Hepatic stellate cell (primary cell): ENCODE measurements at regions not wholly inside any gene's neighbourhood (a gene's known extent, or its start where the extent isn't known, plus 50 kb on each side); places are given as distances from the start of the nearest gene placed in this dataset.

ENCODE experiments used
- DNase-seq: peaks from one replicate; pipeline ENCODE4 v3.0.0; 2011; ENCODE audit warnings: low spot score

DNA sequence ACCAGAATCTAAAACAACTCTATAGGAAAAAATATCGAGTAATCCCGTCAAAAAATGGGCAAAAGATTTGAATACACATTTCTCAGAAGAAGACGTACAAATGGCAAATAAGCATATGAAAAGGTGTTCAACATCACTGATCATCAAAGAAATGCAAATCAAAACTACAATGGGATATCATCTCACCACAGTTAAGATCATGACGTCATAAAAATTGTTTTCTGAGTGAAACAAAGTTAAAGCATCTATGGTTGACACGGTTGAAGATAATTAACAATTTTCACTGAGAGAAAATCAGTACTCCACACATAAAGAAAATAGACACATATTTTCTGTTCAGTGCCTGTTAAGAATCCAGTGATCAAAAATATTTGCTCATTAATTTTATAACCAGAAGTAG, 1010.8 kb upstream of the ADGRL3 start:
- no peak for DNase-seq

DNA sequence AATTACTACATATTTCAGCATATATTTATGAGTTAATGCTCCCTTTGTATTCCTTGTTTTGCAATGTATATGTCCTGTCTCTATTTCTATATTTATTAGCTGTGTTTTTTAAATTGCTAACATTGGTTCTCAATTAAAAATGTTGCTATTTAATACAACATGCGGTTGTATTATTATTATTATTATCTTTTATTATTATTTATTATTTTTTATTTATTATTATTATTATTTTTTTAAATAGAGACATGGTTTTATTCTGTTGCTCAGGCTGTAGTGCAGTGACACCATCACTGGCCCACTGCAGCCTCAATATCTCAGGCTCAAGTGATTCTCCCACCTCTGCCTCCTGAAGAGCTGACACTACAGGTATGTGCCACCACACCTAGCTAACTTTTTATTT, 1005.9 kb upstream of the ADGRL3 start:
- DNase-seq = no peak

DNA sequence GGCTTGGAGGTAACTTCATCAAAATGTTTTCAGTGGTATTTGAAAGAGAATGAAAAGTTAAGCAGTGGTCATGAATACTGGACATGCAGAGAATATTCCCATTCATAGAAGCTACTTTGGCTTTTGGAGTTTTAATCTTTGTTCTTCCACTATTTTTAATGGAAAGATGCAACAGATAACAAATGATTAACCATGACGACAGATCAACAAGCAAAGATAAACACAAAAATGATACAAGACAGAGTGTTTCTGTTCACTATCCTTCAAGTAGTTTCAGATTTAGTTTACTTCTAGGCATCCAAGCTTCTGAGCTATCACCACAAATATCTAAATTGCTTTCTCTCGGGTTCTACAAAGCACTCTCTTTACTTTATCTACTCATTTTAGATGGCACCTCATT, 1004.9 kb upstream of the ADGRL3 start:
- DNase-seq = no peak

DNA sequence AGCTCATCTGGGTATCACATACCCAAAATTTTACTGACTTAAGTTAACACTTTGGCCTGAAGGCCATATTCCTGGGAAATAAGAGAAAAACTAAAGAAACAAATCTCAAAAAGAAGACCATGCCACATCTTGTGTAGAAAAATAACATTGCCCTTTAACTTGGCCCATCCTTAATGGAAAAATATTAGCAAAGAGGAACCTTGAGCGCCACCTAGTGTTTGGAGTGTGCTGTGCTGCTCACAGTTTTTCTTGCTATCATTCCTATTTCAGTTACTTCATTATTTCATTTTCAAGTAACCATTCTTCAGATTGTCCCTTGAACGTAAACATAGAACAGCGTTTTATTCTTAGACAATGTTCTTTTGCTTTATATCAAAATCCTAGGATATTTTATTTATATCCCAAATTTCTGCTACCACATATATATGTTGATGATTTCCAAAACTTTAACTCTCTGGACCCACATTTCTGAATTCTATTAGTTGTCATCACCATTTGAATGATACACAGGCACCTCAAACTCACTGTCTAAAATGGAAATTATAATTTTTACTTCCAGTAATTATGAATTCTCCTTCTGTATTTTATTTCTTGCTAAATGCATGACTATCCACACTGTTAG, 999.0 kb upstream of the ADGRL3 start:
- peak; percentile 0 for DNase-seq

DNA sequence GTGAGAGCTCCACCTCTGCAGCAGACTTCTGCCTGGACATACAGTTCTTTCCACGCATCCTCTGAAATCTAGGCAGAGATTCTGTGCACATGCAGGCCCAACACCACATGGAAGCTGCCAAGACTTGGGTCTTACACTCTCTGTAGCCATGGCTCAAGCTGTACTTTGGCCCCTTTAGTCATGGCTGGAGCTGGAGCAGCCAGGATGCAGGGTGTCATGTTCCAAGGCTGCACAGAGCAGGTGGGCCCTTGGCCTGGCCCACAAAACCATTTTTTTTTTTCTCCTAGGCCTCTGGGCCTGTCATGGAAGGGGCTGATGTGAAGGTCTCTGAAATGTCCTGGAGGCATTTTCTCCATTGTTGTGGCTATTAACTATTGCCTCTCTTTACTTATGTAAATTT, 990.5 kb upstream of the ADGRL3 start:
- DNase-seq = no peak

DNA sequence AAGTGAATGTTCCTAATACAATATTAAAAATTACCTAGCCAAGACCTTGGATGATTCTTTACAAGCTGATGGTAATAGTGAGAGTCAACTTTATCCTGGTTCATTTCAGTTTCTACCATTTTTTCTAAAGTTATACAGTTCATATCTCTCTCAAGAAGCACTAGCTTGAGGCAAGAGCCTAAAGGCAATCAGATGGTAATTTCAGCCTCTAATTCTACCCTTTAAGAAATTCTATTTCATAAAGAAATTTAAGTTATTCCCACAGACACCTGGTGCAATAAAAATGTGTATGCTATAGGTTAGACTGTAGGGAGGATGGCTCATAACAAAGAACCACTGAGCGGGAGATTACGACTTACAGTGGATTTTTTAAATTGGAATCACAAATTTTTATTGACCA, 984.2 kb upstream of the ADGRL3 start:
- DNase-seq = no peak

DNA sequence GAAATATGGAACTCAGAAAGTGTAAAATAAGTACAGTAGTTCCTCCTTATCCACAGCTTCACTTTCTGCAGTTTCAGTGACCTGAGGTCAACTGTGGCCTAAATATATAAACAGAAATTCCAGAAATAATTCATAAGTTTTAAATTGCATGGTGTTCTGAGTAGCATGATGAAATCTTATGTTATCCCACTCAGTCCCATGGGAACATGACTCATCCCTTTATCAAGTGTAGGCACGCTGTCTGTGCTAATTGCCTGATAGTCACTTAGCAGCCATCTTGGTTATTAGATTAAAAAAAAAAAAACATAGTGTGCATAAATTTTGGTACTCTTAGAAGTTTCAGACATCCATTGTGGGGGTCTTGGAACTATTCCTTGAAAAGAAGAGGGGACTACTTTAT, 983.4 kb upstream of the ADGRL3 start:
- DNase-seq = no peak

DNA sequence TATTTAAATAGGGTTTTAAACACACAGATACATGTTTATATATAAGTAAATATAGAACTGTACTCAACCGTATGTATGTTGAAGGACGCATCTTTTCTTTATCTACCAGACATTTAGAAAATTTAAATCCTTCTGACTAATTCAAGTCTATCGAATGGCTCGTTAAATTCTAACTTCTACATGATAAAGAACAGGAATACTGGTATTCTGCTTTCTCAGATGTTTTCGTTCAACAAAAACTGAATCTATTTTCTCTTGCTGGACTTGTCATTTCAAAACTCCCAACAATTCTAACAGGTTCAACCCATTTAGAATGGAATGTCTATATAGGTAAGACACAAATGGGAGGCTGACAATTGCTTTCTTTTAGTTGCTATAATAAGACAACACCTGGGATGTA, 978.3 kb upstream of the ADGRL3 start:
- DNase-seq = no peak

DNA sequence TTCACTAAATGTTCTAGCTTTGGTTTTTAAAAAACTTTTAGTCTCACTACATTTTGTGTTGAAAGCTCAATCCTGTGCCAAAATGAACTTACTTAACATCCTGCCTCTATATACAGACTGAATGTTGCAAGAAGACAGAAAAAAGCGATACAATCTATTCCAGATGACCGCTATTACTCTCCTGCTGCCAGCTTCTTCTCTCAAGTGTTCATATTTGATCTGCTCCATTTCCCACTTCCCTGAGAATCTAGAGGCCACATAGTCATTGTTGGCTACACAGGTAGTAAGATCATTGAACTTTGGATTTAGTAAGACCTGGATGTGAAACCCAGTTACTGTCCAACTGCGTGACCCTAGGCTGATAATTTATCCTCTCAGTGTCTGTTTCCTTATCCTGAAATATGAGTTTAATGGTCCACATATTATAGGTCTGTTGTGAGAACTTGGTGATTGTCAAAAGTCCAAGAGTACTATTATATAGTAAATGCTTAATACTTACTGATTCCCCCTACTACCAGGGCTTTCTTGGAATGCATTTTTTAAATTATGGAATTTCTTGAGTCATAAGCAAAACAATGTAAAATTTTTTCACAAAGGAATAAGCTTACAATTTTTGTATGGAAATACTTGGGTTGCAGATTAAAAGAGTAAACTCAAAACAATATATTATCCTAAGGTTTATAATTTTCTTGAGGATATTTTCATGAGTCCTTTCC, 976.8 kb upstream of the ADGRL3 start:
- DNase-seq = no peak

DNA sequence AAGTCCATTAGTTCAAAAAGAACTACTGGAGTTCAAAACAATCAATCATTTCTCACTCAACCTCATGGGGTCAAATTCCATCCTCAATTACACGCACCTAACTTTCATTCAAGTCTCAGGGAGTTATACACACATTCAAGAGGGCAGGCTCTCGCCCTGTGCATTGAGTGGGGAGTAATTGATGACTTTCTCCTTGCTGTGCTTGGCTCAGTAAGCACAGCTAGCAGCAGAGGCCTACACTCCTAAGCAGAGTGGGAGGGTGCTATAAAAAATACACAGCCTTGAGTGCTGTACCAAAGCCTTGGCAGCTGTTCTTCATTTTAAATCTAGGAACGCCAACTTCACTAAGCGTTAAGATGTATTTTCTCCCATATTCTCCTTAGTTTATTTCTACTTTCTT, 958.3 kb upstream of the ADGRL3 start:
- no peak for DNase-seq

DNA sequence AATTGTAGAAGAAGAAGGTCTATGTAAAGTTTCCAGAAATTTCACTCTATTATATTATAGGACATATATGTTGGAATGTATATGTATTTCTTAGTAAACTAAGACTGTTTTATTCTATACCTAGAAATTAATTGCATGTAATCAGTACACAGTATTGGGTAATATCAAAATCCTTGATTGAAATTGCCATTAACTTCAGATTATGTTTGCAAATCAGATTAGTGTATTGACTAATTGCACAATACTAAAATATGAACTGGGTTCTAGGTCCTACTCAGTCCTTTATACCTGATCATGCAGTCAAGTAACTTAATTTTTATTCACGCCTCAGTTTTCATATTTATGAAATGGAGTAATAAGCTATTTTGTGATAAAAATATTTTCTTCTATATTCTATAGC, 950.3 kb upstream of the ADGRL3 start:
- no peak for DNase-seq

DNA sequence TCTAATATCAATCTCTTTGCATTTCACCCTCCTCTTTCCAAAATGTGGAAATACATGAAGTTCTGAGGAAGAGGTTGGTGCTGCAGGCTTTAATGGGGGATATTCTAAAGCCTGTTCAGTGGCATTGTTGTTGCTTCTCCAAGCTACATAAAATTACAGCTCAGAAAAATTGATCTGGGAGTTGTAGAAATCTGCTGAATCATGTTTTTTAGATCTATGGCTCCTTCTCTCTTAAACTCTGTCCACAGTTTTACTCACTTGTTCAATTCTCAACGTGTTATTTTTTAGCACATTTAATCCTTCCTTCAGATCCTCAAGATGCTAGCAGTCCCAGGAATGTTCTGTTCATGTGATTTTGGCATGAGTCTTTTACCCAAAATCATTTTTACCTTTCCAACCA, 949.5 kb upstream of the ADGRL3 start:
- DNase-seq = no peak

DNA sequence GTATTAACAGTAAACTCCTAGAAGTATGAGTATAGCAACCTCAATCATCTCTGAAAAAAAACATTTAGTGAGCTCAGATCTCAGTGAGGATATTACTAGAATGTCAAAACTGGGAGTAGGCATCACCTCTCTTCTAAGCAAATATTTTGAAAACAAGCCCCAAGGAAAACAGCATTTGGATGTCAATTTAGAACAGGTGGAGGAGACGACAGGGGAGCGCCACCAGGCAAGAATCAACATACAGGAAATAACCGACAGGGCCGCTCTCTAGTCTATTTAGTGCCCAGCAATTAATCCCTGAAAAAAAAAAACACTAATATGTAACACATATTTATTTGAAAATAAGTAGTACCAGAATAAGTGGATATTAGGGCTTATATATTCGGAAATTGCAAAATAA, 940.3 kb upstream of the ADGRL3 start:
- no peak for DNase-seq

DNA sequence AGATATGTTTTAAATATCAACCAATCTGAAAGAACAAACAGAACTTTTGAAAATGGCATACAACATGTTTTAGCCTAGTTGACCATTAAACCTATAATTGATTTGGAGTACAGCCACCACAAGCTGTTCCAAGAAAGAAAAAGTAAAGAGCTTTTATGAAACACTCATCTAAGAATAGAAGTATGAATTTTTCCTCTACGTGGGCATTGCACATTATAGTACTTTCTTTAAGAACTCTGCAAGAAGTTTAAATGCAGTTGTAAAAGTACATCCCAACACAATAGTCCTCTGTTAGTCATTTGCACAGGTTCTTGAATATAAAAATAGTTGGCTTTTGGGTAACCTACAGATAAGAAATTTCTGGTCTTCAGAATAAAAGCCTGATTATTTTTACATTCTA, 933.6 kb upstream of the ADGRL3 start:
- no peak for DNase-seq

DNA sequence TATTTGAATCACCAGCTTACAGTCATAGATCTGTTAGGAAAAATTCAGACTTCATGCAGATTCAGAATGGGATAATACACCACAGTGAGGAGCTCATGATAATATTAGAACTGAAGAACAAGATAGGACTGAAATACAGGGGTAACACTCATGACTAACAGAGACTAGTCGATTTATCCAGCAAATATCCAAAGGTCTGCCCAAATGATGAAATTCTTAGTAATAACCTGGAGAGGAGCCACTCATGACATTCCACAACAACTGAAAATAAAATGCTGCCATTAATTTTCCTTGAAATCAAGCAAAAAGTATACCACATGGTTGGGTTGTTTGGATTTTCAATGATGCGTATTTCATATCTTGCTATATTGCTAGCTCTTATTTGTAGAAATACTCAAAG, 903.7 kb upstream of the ADGRL3 start:
- no peak for DNase-seq

DNA sequence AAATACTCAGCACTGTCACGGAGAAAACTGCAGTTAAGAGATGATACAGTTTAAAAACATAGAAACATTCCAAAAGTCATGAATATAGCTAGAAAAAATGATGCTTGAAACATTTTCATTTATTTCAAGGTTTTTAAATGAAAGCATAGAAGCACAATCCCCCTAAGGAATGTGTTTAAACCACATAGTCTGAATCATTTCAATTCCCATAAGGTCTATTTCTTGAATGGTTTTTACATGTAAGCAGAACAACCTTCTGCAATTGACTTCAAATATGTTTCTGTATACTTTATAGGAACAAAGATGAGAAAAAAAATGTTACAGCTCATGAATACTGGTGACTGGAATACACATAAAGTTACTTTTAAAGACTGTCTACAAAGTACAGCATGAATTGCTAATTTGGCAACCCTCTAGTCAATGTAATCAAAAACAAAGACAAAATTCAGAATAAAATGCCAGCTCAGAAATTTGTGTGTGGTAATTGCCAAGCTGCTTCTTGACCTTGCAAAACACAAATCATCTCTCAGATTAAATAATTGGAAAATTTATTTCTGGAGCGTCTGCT, 886.4 kb upstream of the ADGRL3 start:
- no peak for DNase-seq

DNA sequence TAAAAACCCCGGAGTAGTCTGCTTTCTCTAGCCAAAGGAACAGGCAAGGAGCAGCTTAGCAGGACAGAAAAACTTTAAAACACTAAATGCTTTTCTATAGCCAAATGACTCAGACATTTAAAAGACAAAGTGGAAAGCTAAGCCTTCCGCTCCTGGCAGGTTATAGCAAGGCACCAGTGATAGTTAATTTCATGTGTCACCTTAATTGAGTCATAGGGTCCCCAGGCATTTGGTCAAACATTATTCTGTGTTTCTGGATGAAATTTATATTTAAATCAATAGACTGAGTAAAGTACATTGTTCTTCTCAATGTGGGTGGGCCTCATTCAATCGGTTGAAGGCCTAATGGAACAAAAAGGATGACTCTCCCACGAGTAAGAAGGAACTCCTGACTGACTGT, 885.7 kb upstream of the ADGRL3 start:
- no peak for DNase-seq

DNA sequence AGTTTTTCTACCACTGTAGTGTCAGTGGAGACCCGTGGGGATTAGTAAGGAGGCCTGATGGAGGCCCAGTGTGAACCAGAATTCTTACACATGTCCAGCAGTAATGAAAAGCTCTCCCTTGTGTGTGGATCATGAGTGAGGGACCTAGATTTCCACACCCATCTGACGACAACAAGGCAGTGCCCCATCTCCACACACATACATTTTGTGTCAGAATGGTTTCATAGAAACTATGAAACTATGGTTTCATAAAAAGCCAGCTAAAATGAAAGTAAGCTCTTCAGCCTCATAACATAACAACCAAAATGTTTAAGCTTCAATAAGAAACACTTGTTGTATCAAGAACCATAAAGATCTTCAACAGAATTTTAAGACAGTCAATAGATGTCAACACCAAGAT, 884.5 kb upstream of the ADGRL3 start:
- no peak for DNase-seq

DNA sequence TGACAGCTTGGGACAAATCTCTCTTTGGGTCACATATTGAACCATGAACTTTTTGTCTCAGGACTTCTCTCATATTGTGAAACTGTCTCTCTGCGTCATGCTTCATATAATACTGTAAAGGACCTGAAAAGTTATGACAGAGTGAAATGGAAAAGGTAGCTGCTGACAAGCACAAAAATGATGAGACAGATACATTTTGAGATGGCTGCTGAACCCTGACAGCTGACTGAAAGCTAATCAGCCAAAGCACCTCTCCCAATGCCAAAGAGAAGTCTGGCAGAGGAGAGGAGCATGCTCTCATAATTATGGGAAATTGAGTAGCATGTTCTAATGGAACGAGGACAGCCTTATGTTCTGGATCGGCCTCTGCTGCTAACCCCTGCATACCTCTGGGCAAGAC, 873.4 kb upstream of the ADGRL3 start:
- no peak for DNase-seq

DNA sequence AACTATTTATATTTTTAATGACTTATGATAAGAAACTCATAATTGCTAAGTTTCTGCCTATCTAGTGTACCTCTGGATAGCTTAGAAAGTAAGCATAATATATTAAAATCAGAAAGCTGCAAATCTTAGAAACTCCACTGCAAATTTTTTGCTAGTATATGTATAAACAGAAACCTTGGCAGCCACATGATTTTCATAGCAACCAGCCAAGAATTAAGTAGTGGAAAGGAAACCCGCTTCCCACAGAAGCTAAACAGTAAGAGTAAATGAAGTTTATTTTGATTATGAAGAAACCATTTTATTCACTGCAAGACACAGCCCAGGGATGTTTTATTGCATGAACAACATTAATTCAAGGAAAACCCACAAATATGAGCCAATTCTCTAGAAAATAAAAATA, 872.5 kb upstream of the ADGRL3 start:
- DNase-seq = no peak

DNA sequence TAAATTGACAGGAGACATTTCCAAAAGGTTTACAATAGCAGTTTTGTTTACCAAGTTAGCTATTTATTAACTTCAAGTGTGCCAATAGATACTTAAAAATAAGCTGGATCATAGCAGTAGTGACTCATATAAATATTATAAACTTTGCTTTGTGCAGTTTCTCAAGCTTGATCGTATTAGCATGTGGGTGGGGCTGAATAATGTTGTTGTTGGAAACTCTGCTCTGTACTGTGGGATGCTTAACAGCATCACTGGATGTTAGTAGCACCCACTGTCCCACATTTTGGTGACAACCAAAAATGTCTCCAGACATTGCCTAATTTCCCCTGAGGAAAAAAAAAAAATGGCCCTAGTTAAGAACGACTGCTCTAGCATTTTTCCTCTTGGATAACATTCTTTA, 855.2 kb upstream of the ADGRL3 start:
- no peak for DNase-seq

DNA sequence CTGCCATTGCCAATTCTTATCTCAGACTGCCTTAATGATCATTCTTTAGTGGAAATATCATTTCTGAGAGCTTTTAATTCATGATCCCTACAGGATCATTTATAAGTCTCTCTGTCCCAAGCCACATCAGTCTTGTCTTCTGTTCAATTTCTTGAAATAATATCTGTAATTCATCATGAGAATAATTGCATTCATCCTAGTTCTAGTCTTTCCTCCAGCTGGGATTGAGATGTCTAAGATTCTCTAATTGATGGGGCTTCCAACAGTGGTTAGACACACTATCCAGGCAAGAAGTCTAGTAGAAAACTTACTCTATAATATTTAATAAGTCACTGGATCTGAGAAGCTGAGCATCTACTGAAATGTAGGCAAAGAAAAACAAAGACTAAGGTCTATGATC, 854.7 kb upstream of the ADGRL3 start:
- no peak for DNase-seq

DNA sequence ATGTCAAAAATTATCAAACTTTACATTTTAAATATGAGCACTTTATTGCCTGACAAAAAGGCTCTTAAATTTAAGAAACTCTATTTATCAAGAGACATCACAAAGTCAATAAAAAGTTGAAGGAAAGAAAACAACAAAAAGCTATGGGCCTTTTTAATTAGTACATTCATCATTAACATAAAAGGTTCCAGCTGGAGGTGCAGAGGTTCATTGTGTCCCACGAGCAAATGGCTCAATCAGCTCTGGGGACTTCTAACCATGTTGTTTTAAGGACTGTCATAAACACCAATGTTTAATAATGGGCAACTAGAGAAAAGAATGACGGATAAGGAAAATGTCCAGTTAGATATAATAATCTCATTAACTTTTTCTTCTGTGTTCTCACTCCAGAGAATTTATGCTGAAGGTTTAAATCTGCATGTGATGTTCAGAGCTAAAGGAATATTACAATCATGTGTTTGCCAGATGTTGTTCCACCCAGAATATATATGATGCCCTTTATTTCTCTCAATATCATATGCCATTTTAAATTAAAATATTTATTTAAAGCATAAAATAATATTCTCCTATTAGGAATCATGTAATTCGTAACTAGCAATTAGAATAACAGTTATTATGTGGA, 840.3 kb upstream of the ADGRL3 start:
- no peak for DNase-seq

DNA sequence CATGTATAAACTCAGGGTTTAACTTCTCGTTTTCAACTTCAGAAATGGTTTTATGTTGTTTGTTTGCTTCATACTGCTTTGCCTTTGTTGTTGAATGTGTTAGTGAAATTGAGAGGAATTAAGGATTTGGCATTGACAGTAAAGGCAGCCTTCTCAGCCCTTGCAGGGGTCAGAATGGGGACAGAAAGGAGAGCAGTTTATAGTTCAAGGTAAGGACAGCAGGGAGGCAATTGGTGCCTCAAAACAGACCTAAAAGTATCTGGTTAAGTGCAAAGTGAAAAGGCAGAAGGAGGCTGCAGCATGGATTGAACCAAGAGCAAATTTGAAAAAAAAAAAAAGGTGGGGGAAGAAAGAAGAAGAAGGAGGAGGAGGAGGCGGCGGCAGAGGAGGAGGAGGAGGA, 835.0 kb upstream of the ADGRL3 start:
- no peak for DNase-seq
